KG1 (cell line): ENCODE measurements at regions not wholly inside any gene's neighbourhood (a gene's known extent, or its start where the extent isn't known, plus 50 kb on each side); places are given as distances from the start of the nearest gene placed in this dataset.
A peak's percentile ranks its signal among the peaks of the same experiment; 100 is the strongest.

ENCODE experiments used
- DNase-seq: peaks from one replicate; lab custom pipeline; 2025; lab: John Stamatoyannopoulos, UW

- DNase-seq = no peak
Measured at GRCh38 chr22:46054091-46055073, 77.4 kb upstream of the WNT7B start.

GRCh38 chr22:46055181-46055875 is 78.4 kb upstream of the WNT7B start:
- DNase-seq = peak; percentile 67

GRCh38 chr22:46055911-46056545 is 79.1 kb upstream of the WNT7B start:
- DNase-seq = peak; percentile 60

GRCh38 chr22:46056546-46057245 is 79.7 kb upstream of the WNT7B start:
- DNase-seq = no peak

- peak; percentile 62 for DNase-seq
Measured at GRCh38 chr22:46057246-46058090, 80.5 kb upstream of the WNT7B start.

- peak; percentile 45 for DNase-seq
Measured at GRCh38 chr22:46058091-46058420, 81.1 kb upstream of the WNT7B start.

- no peak for DNase-seq
Measured at GRCh38 chr22:46058591-46059519, 81.9 kb upstream of the WNT7B start.

GRCh38 chr22:46060292-46061123 is 83.5 kb upstream of the WNT7B start:
- no peak for DNase-seq

- DNase-seq = no peak
Measured at GRCh38 chr22:46061124-46061500, 84.2 kb upstream of the WNT7B start.

- no peak for DNase-seq
Measured at GRCh38 chr22:46061501-46062231, 84.7 kb upstream of the WNT7B start.

- no peak for DNase-seq
Measured at GRCh38 chr22:46062232-46062615, 85.3 kb upstream of the WNT7B start.

GRCh38 chr22:46062971-46063631 is 86.1 kb upstream of the WNT7B start:
- DNase-seq = no peak

- DNase-seq = no peak
Measured at GRCh38 chr22:46063846-46064227, 86.5 kb upstream of the PPARA start.

GRCh38 chr22:46064228-46064965 is 85.9 kb upstream of the PPARA start:
- DNase-seq = peak; percentile 70

- no peak for DNase-seq
Measured at GRCh38 chr22:46064966-46065666, 85.2 kb upstream of the PPARA start.

GRCh38 chr22:46065691-46066454 is 84.5 kb upstream of the PPARA start:
- no peak for DNase-seq
